ENCODE measurements at regions not wholly inside any gene's neighbourhood (a gene's known extent, or its start where the extent isn't known, plus 50 kb on each side); places are given as distances from the start of the nearest gene placed in this dataset.

DNA sequence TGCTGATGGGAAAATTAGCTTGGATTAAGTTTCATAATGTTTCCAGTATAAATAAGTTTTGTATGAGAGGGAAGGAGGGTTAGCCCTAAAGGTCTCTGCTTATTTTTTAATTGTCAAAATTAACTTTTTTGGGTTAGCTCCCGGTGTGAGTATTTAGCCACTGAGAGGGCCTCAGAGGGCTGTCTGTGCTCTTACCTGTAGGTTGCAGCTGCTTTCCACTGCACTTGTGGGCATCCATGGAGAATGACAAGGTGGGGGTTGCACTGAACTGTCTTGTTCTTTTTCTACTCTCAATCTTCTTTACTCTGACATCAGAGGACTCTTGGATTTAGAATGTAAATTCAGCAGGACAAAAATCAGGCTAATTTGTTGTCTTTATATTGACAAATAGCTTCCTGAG lies 81.4 kb downstream of the CD164 start:
- H3K9me3 Mint-ChIP-seq, result no peaks in the 10 kb centered on the region
- H3K27ac Mint-ChIP-seq, result no peak overlapping the region
- no peak overlapping the region for H3K4me3 Mint-ChIP-seq
- ATAC-seq (ENCODE audit: low read depth in 2 of 2) (no peak), DNase-seq (no peak)
- H3K27me3 Mint-ChIP-seq, result peaks cover 0 to 22% (median 17%) of the 10 kb centered on the region in 3 donors
- H3K4me1 Mint-ChIP-seq, result peaks cover 26 to 39% (median 38%) of the 10 kb centered on the region in 3 donors
- H3K36me3 Mint-ChIP-seq, result no peaks in the 10 kb centered on the region

GRCh38 chr6:109299776-109300564 lies 82.3 kb downstream of the CD164 start:
- no peak for DNase-seq
- H3K9me3 Mint-ChIP-seq, result no peaks in the 10 kb centered on the region
- H3K4me1 Mint-ChIP-seq, result peaks cover 25 to 32% (median 32%) of the 10 kb centered on the region in 3 donors
- H3K4me3 Mint-ChIP-seq, result no peak overlapping the region
- H3K27me3 Mint-ChIP-seq, result peaks cover 0 to 22% (median 17%) of the 10 kb centered on the region in 3 donors
- ATAC-seq (ENCODE audit: low read depth in 2 of 2), result no peak
- H3K27ac Mint-ChIP-seq, result peak overlapping the region in 1 of 6 donors; percentile 13
- no peaks in the 10 kb centered on the region for H3K36me3 Mint-ChIP-seq

DNA sequence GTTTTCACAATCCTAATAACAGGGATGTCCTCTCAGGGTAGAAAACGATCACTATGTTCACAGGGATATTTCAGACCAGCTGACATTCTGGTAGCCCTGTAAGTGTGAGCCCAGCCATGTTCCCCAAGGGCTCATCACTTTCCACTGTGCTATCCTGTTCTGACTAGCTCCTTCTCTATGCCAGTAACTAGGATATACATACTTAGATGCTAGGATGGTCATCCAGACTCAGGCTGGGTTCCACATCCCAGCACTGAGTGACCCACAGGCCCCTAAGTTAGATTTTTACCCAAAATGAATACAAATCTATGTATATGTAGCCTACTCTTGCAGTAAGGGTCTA lies 83.0 kb downstream of the CD164 start:
- no peak overlapping the region for H3K27ac Mint-ChIP-seq
- peaks cover 0 to 22% (median 17%) of the 10 kb centered on the region in 3 donors for H3K27me3 Mint-ChIP-seq
- peaks cover 18 to 30% (median 26%) of the 10 kb centered on the region in 3 donors for H3K4me1 Mint-ChIP-seq
- no peaks in the 10 kb centered on the region for H3K9me3 Mint-ChIP-seq
- H3K36me3 Mint-ChIP-seq, result no peaks in the 10 kb centered on the region
- no peak overlapping the region for H3K4me3 Mint-ChIP-seq
- no peak for DNase-seq
- no peak for ATAC-seq (ENCODE audit: low read depth in 2 of 2)

DNA sequence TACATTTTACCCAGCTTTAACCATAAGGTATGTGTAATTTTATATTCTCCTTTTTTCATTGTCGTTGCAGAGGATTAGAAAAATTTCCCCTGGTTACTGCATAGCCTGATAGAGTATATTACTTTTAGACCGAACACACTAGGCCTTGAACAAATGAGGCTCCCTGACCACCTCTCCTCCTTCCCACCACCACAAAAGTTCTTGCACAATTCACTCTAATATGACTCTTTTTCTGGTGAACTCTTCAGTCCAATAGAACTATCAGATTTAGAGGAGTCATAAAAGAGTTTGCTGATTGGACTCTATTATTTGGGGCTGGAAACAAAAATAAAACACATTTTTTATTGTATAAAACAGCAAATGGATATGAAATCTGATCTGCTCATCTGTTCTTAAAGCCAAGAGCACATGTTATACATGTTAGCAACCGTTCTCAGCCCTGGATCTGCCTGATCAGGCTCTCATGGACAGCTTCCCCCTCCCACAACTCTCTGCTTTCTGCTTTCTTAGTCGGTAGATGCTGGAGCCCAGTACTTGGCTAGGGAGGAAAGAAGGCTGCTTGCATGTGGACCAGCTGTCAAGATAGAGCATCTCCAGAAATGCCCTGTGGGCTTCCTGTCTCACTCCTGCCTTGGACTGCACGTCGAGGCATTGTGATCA lies 83.5 kb downstream of the CD164 start:
- ATAC-seq (ENCODE audit: low read depth in 2 of 2) (no peak), DNase-seq (no peak)
- Mint-ChIP-seq H3K9me3 (no peaks in the 10 kb centered on the region), H3K4me1 (peaks cover 12 to 30% (median 25%) of the 10 kb centered on the region in 3 donors), H3K27ac (no peak overlapping the region), H3K36me3 (no peaks in the 10 kb centered on the region), H3K27me3 (peaks cover 0 to 22% (median 17%) of the 10 kb centered on the region in 3 donors), H3K4me3 (no peak overlapping the region)

DNA sequence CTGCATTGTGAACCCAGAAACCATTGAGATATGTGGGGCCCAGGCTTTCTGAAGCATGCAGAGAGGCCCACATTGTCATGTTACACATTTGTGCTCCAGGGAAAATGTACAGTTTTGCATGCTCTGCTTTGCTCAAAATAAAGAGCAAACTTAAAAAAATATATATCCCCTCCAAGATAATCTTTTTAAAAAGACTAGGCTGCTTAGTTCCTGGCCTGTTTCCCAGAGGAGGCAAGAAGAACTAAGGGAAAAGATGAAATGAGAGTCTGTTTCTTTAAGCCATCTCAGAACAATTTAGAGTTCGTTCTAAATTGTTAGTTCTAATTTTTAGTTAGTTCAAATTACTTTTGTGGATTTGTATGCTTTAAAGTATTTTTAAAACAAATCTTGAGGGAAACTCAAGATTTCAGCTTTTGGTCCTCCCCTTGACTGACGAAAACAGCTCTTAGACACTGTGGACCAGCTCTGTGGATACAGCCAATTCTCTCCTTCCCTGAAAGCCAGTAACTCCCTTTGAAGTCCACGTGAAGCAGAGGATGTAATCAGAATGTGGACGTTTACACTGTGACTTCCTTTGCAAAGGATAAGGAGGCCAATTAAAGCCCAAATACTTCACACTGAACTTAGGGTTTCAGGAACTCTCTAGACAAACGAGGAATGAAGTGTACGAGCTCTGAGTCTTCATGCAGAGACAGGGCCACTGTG lies 84.7 kb downstream of the CD164 start:
- peaks cover 3 to 22% (median 17%) of the 10 kb centered on the region in 3 donors for H3K27me3 Mint-ChIP-seq
- DNase-seq (no peak), ATAC-seq (ENCODE audit: low read depth in 2 of 2) (no peak)
- H3K4me1 Mint-ChIP-seq, result peaks cover 8 to 24% (median 20%) of the 10 kb centered on the region in 3 donors
- no peaks in the 10 kb centered on the region for H3K36me3 Mint-ChIP-seq
- H3K4me3 Mint-ChIP-seq, result no peak overlapping the region
- no peaks in the 10 kb centered on the region for H3K9me3 Mint-ChIP-seq
- no peak overlapping the region for H3K27ac Mint-ChIP-seq

GRCh38 chr6:109296971-109297372 lies 85.3 kb downstream of the CD164 start:
- Mint-ChIP-seq H3K27ac (peak overlapping the region in 1 of 6 donors; percentile 46), H3K4me1 (peaks cover 8 to 24% (median 20%) of the 10 kb centered on the region in 3 donors), H3K9me3 (no peaks in the 10 kb centered on the region), H3K27me3 (peaks cover 3 to 22% (median 17%) of the 10 kb centered on the region in 3 donors), H3K36me3 (no peaks in the 10 kb centered on the region), H3K4me3 (no peak overlapping the region)
- ATAC-seq (ENCODE audit: low read depth in 2 of 2) (no peak), DNase-seq (no peak)

DNA sequence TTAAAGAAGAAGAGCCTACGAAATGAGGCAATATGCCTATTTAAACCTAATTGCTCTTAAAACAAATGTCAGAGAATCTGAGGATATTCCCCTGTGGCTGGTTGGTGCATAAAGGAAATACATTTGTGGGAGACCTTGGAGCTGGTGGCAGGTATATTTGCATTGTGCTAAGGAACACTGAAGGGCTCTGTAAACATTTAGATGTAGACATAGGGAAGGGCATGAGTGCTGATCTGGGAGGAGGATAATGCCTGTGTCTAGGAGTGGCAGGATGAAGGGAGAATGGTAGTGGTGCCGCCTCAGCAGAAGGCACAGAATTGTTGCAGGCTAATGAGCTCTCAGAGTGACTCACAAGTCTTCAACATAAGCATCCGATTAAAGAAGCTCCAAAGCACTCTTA lies 85.8 kb downstream of the CD164 start:
- Mint-ChIP-seq H3K27me3 (peaks cover 3 to 22% (median 17%) of the 10 kb centered on the region in 3 donors), H3K27ac (peak overlapping the region in 2 of 6 donors; percentile 2 to 26), H3K4me1 (peaks cover 8 to 24% (median 20%) of the 10 kb centered on the region in 3 donors), H3K4me3 (no peak overlapping the region), H3K36me3 (no peaks in the 10 kb centered on the region), H3K9me3 (no peaks in the 10 kb centered on the region)
- DNase-seq, result no peak
- ATAC-seq (ENCODE audit: low read depth in 2 of 2), result no peak

DNA sequence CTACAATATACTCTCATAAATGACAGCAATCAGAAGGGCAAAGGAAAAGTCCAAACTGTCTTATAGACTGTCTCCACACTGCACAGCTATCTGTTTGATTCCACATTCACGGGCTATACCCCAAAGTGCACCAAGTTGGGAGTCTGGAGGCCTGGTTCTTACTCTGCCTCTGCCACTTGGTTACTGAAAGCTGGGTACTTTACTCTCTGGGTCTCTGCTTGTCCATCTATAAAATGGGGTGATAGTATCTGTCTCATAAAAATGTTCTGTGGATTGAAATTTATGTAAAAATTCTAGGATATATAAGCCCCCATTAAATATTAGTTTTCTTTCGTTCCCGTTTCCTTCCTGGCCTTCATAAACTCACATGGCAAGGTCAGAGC lies 86.5 kb downstream of the CD164 start:
- no peak for ATAC-seq (ENCODE audit: low read depth in 2 of 2)
- Mint-ChIP-seq H3K9me3 (no peaks in the 10 kb centered on the region), H3K4me1 (peaks cover 8 to 24% (median 20%) of the 10 kb centered on the region in 3 donors), H3K27ac (no peak overlapping the region), H3K4me3 (no peak overlapping the region), H3K27me3 (peaks cover 3 to 22% (median 17%) of the 10 kb centered on the region in 3 donors), H3K36me3 (no peaks in the 10 kb centered on the region)
- no peak for DNase-seq

DNA sequence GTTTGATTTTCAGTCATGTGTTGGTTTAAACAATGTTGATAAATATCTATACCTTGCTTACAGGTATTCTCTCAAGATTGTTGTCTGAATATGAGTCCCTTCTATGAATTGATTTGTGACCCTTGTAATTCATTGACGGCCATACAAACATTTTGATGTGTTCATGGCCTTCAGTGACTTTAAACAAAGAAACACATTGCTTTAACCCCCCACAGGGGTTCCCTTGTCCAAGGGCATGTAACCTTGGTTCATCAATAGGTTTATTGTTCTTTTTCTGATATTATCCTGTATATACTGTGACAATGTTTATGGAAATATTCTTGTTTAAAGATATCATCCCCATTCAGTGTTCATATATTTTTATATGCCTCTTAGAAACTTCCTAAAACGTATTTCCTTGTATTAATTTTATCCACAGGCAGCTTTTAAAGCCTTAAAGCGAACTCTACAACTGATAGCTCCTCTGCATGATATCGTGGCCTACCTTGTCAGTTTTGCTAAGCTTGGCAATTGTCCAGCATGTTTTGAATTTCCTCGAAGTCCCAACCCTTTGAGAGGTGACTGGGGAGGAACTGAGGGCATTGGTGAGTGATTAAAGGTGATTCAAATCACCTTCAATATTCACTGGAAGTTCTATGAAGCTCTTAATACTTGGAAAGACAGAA lies 87.0 kb downstream of the CD164 start:
- H3K9me3 Mint-ChIP-seq, result no peaks in the 10 kb centered on the region
- ATAC-seq (ENCODE audit: low read depth in 2 of 2), result no peak
- no peak overlapping the region for H3K27ac Mint-ChIP-seq
- peaks cover 6 to 22% (median 15%) of the 10 kb centered on the region in 3 donors for H3K4me1 Mint-ChIP-seq
- no peak for DNase-seq
- H3K27me3 Mint-ChIP-seq, result peaks cover 3 to 22% (median 17%) of the 10 kb centered on the region in 3 donors
- H3K4me3 Mint-ChIP-seq, result no peak overlapping the region
- H3K36me3 Mint-ChIP-seq, result no peaks in the 10 kb centered on the region

GRCh38 chr6:109292983-109293586 lies 89.2 kb downstream of the CD164 start:
- ATAC-seq (ENCODE audit: low read depth in 2 of 2) (no peak), DNase-seq (no peak)
- H3K27ac Mint-ChIP-seq, result no peak overlapping the region
- H3K4me3 Mint-ChIP-seq, result peak overlapping the region in 1 of 8 donors; percentile 5
- H3K36me3 Mint-ChIP-seq, result no peaks in the 10 kb centered on the region
- H3K4me1 Mint-ChIP-seq, result peaks cover 0 to 10% (median 5%) of the 10 kb centered on the region in 3 donors
- peaks cover 0 to 1% (median 0%) of the 10 kb centered on the region in 7 donors for H3K9me3 Mint-ChIP-seq
- H3K27me3 Mint-ChIP-seq, result peaks cover 3 to 17% (median 15%) of the 10 kb centered on the region in 3 donors

GRCh38 chr6:109292420-109292819 lies 89.8 kb downstream of the CD164 start:
- DNase-seq (no peak), ATAC-seq (ENCODE audit: low read depth in 2 of 2) (no peak)
- Mint-ChIP-seq H3K9me3 (peaks cover 0 to 1% (median 0%) of the 10 kb centered on the region in 7 donors), H3K36me3 (no peaks in the 10 kb centered on the region), H3K4me1 (peaks cover 0 to 10% (median 5%) of the 10 kb centered on the region in 3 donors), H3K27ac (peak overlapping the region in 1 of 6 donors; percentile 7), H3K4me3 (no peak overlapping the region), H3K27me3 (peaks cover 6 to 19% (median 10%) of the 10 kb centered on the region in 3 donors)

DNA sequence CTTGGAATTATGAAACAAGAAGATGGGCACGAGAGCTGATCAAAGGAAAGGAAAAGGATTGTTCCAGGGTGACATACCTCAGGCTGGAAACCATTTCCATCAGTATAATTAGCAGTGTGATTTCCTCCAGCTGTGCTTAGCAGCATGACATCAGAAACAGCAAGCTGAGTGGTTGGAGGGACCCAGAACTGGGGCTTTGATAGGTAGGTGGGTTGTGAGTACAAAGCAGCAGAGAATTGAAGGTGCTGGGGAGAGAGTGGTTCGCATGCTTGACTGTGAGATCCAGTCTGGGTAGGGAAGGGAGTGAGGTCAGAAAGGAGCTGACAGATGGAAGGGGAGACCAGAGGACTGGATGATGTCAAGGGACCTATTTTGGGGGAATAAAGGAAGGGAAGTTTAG lies 90.4 kb downstream of the CD164 start:
- Mint-ChIP-seq H3K27me3 (peaks cover 6 to 16% (median 7%) of the 10 kb centered on the region in 3 donors), H3K4me3 (no peak overlapping the region), H3K9me3 (peaks cover 0 to 1% (median 0%) of the 10 kb centered on the region in 7 donors), H3K36me3 (no peaks in the 10 kb centered on the region), H3K4me1 (peaks cover 0 to 10% (median 5%) of the 10 kb centered on the region in 3 donors), H3K27ac (peak overlapping the region in 1 of 6 donors; percentile 66)
- ATAC-seq (ENCODE audit: low read depth in 2 of 2) (no peak), DNase-seq (no peak)

Measured in naive B cell (primary cell).